Fibroblast of the aortic adventitia (primary cell): ENCODE measurements at regions not wholly inside any gene's neighbourhood (a gene's known extent, or its start where the extent isn't known, plus 50 kb on each side); places are given as distances from the start of the nearest gene placed in this dataset.
A peak's percentile ranks its signal among the peaks of the same experiment; 100 is the strongest.

Experiments used
- DNase-seq: peaks from one replicate; pipeline ENCODE4 v3.0.0-alpha.2; 2010; ENCODE audit warnings: low read depth
- H3K4me3 ChIP-seq: 2 replicates; pipeline ENCODE4 v1.5.1; 2011; ENCODE audit warnings: low read depth, mild to moderate bottlenecking, control low read depth, low read length, moderate library complexity
- TF ChIP-seq, protein P1 (sequence below): IDR thresholded peaks from 2 replicates; pipeline ENCODE4 v1.5.1; 2011; ENCODE audit warnings: mild to moderate bottlenecking, low read length, control low read depth, inconsistent platforms; ENCODE audit not compliant: insufficient read depth

DNA sequence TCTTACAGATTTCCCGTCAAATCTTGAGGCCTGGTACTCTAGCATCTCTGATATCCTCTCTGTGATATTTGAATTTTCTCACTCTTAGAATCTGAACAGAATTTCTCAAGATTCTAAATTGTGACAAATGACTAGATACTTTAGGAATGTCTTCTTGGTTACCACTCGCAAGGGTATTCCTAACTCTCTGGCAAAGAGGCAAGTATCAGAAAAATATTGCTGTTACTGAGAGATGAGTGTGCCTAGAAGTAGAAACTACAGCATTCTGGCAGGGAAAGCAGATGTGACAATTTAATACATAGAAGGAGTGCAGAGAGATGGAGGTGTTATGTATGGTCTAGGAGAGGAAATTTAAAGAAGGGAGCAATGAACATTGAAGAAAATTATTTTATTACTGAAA, 467.8 kb downstream of the LRIG3 start:
- TF ChIP-seq, protein P1, sequence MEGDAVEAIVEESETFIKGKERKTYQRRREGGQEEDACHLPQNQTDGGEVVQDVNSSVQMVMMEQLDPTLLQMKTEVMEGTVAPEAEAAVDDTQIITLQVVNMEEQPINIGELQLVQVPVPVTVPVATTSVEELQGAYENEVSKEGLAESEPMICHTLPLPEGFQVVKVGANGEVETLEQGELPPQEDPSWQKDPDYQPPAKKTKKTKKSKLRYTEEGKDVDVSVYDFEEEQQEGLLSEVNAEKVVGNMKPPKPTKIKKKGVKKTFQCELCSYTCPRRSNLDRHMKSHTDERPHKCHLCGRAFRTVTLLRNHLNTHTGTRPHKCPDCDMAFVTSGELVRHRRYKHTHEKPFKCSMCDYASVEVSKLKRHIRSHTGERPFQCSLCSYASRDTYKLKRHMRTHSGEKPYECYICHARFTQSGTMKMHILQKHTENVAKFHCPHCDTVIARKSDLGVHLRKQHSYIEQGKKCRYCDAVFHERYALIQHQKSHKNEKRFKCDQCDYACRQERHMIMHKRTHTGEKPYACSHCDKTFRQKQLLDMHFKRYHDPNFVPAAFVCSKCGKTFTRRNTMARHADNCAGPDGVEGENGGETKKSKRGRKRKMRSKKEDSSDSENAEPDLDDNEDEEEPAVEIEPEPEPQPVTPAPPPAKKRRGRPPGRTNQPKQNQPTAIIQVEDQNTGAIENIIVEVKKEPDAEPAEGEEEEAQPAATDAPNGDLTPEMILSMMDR: no peak
- DNase-seq: peak; percentile 24

GRCh38 chr12:58453306-58453705, 467.0 kb downstream of the LRIG3 start:
- no peak overlapping the region for H3K4me3 ChIP-seq
- TF ChIP-seq, protein P1: no peak
- no peak for DNase-seq

More for the DNA sequence above, 467.8 kb downstream of the LRIG3 start:
- H3K4me3 ChIP-seq: no peak overlapping the region

- DNase-seq: peak; percentile 51
- no peak overlapping the region for H3K4me3 ChIP-seq
- TF ChIP-seq, protein P1: no peak
Observed at GRCh38 chr12:58455136-58455535, 465.2 kb downstream of the LRIG3 start.

DNA sequence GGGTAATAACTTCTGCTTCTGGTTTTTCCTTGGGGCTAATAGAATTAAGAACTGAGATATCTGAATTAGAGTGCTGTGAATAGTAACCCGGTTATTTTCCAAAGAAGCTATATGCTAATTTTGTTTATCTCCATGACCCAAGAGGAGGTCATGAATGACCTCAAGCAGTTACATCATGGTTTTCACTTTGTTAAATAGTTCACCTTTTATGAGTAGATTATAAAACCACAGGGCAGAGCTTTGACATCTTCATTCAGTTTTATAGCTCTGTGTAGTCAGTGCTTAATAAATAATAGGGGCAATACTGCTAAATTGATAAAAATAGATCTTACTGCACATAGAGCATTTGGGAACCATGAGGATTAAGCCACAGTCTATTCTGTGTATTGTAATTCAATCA, 462.2 kb downstream of the LRIG3 start:
- TF ChIP-seq, protein P1: no peak
- DNase-seq: peak; percentile 23
- H3K4me3 ChIP-seq: no peak overlapping the region

DNA sequence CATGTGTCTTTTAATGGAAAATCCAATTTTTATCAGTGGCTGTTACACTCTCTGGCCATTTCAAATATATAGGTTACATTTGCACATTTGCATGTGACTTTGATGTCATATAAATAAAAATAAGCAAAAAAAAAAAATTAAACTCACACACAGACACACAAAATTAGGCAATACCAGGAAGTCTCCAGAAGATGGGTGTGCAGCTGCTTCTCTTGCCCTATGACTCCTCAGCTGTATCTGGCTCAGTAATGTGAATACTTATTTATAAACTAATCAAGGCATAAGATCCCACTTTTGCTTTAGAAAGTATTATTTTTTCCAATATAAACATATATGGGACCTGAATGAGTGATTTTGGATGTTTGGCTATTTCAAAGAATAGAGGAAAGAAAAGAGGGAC, 461.1 kb downstream of the LRIG3 start:
- DNase-seq: no peak
- TF ChIP-seq, protein P1: no peak

GRCh38 chr12:58463051-58463450, 457.3 kb downstream of the LRIG3 start:
- H3K4me3 ChIP-seq: no peak overlapping the region
- DNase-seq: no peak
- TF ChIP-seq, protein P1: no peak

More for the DNA sequence above, 461.1 kb downstream of the LRIG3 start:
- no peak overlapping the region for H3K4me3 ChIP-seq

DNA sequence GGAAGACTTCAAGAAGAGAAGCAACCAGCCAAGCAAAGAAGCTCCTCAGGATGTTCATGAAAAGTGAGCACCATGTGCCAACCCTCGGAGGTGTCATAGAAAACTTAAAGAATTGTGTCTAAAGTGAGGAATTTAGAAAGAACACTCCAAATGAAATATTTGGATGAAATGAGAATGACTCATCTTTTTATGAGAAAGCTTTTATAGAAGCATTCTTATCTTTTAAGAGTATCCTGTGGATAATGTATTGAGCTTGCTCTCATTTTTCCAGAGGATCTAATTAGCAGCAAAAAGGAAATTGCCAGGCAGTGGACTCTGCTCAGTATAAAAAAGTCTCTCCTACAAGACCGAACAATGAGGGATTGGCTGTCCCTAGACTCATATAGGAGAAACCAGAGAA, 454.9 kb downstream of the LRIG3 start:
- TF ChIP-seq, protein P1: no peak
- DNase-seq: peak; percentile 26
- no peak overlapping the region for H3K4me3 ChIP-seq
